CD14-positive monocyte (primary cell): ENCODE measurements at regions not wholly inside any gene's neighbourhood (a gene's known extent, or its start where the extent isn't known, plus 50 kb on each side); places are given as distances from the start of the nearest gene placed in this dataset.

Experiments used
- DNase-seq, 3 donors: peaks; one replicate each; pipeline ENCODE4 v3.0.0-alpha.2; 2011 to 2022
- H2AFZ ChIP-seq: 2 replicates; pipeline ENCODE4 v1.6.0; 2012; ENCODE audit warnings: mild to moderate bottlenecking, low read depth, low read length, inconsistent platforms; ENCODE audit not compliant: insufficient read depth, poor library complexity, severe bottlenecking
- H3K27ac ChIP-seq, 2 donors: 1 replicate in 1 of 2; 2 replicates in 1 of 2; pipeline ENCODE4 v1.5.1; 2012 to 2013; ENCODE audit warnings: low read length in 2 of 2, control low read depth in 1 of 2, inconsistent platforms in 1 of 2, low read depth in 1 of 2, mild to moderate bottlenecking in 1 of 2
- H3K27me3 ChIP-seq, 2 donors: one replicate each; pipeline versions ENCODE4 v1.6.0 to v1.6.1; 2011 to 2013; ENCODE audit warnings: low read length in 2 of 2; ENCODE audit not compliant: control insufficient read depth in 2 of 2, insufficient read depth in 2 of 2
- H3K36me3 ChIP-seq, 2 donors: replicated peaks in 1 of 2; 1 replicate in 1 of 2; 2 replicates in 1 of 2; pipeline versions ENCODE4 v1.5.1 to v1.6.1; 2012 to 2013; ENCODE audit warnings: low read length in 2 of 2, control low read depth in 1 of 2, inconsistent platforms in 1 of 2, mild to moderate bottlenecking in 1 of 2; ENCODE audit not compliant: insufficient read depth in 2 of 2, control insufficient read depth in 1 of 2
- H3K4me1 ChIP-seq, 2 donors: 1 replicate in 1 of 2; 2 replicates in 1 of 2; pipeline versions ENCODE4 v1.5.1 to v1.6.1; 2012 to 2013; ENCODE audit warnings: low read length in 2 of 2, control low read depth in 1 of 2, inconsistent platforms in 1 of 2, mild to moderate bottlenecking in 1 of 2, moderate library complexity in 1 of 2; ENCODE audit not compliant: insufficient read depth in 2 of 2, control insufficient read depth in 1 of 2
- H3K4me2 ChIP-seq: replicated peaks from 2 replicates; pipeline ENCODE3; 2012; ENCODE audit warnings: low read length, moderate library complexity, mild to moderate bottlenecking; ENCODE audit not compliant: poor library complexity, severe bottlenecking; ENCODE audit errors: extremely low read depth
- H3K4me3 ChIP-seq, 3 experiments: fragments of 200-600 bp in 1 of 3; sonication (generic) in 1 of 3; replicated peaks in 1 of 3; 1 replicate in 2 of 3; 2 replicates in 1 of 3; pipeline ENCODE4 v1.5.1; 2011 to 2013; ENCODE audit warnings: low read length in 3 of 3, mild to moderate bottlenecking in 3 of 3, control low read depth in 2 of 3, low read depth in 2 of 3, inconsistent platforms in 1 of 3, moderate library complexity in 1 of 3
- H3K79me2 ChIP-seq: 2 replicates; pipeline ENCODE4 v1.6.0; 2012; ENCODE audit warnings: mild to moderate bottlenecking, control low read depth, inconsistent platforms, low read length, moderate library complexity; ENCODE audit not compliant: insufficient read depth
- H3K9ac ChIP-seq: 2 replicates; pipeline ENCODE4 v1.6.0; 2017; ENCODE audit warnings: low read length, mild to moderate bottlenecking; ENCODE audit not compliant: insufficient read depth, poor library complexity, severe bottlenecking
- H3K9me3 ChIP-seq, 2 donors: replicated peaks in 1 of 2; 1 replicate in 1 of 2; 2 replicates in 1 of 2; pipeline versions ENCODE4 v1.5.1 to v1.6.1; 2012 to 2013; ENCODE audit warnings: low read length in 2 of 2, control low read depth in 1 of 2; ENCODE audit not compliant: control insufficient read depth in 1 of 2, insufficient read depth in 1 of 2
- H4K20me1 ChIP-seq: 2 replicates; pipeline ENCODE4 v1.6.0; 2012; ENCODE audit warnings: mild to moderate bottlenecking, low read length, control low read depth, moderate library complexity; ENCODE audit not compliant: insufficient read depth
- H3K27ac Mint-ChIP-seq, 7 donors: one replicate each; pipeline ENCODE4 v1.8.0; 2020; ENCODE audit warnings: mild to moderate bottlenecking in 7 of 7, mixed read lengths in 7 of 7, moderate library complexity in 6 of 7, inconsistent platforms in 2 of 7
- H3K27me3 Mint-ChIP-seq, 3 donors: one replicate each; pipeline ENCODE4 v1.8.0; 2021 to 2022; ENCODE audit warnings: low read depth in 3 of 3, mild to moderate bottlenecking in 3 of 3, mixed read lengths in 3 of 3, moderate library complexity in 3 of 3, inconsistent platforms in 1 of 3
- H3K36me3 Mint-ChIP-seq, 2 donors: one replicate each; pipeline ENCODE4 v1.8.0; 2020; ENCODE audit warnings: mixed read lengths in 2 of 2, inconsistent platforms in 1 of 2, mild to moderate bottlenecking in 1 of 2
- H3K4me1 Mint-ChIP-seq: one replicate; pipeline ENCODE4 v1.8.0; 2020; ENCODE audit warnings: mild to moderate bottlenecking, mixed read lengths
- H3K4me3 Mint-ChIP-seq, 2 donors: one replicate each; pipeline ENCODE4 v1.8.0; 2020; ENCODE audit warnings: mild to moderate bottlenecking in 2 of 2, mixed read lengths in 2 of 2, moderate library complexity in 1 of 2
- H3K9me3 Mint-ChIP-seq, 7 donors: one replicate each; pipeline ENCODE4 v1.8.0; 2020 to 2022; ENCODE audit warnings: mixed read lengths in 7 of 7, mild to moderate bottlenecking in 6 of 7, moderate library complexity in 6 of 7, inconsistent platforms in 2 of 7
- whole genome bisulfite sequencing: methylation state at CpG from one replicate; pipeline ENCODE4 v1.1.5; 2013; ENCODE audit warnings: missing lambda C conversion rate; ENCODE audit not compliant: insufficient coverage; 5-methylcytosine and 5-hydroxymethylcytosine counted together
- intact Hi-C, 2 donors: fragments of 100-400 bp; cut with micrococcal nuclease; formaldehyde crosslinking; loops; one replicate each; pipeline versions ENCODE4 v1.15.0 to v1.15.1; 2023
- TF ChIP-seq, protein P1 (sequence below): fragments of 200-600 bp; IDR thresholded peaks from one replicate; pipeline ENCODE4 v1.8.0; 2022; ENCODE audit warnings: antibody characterized with exemption, mild to moderate bottlenecking

DNA sequence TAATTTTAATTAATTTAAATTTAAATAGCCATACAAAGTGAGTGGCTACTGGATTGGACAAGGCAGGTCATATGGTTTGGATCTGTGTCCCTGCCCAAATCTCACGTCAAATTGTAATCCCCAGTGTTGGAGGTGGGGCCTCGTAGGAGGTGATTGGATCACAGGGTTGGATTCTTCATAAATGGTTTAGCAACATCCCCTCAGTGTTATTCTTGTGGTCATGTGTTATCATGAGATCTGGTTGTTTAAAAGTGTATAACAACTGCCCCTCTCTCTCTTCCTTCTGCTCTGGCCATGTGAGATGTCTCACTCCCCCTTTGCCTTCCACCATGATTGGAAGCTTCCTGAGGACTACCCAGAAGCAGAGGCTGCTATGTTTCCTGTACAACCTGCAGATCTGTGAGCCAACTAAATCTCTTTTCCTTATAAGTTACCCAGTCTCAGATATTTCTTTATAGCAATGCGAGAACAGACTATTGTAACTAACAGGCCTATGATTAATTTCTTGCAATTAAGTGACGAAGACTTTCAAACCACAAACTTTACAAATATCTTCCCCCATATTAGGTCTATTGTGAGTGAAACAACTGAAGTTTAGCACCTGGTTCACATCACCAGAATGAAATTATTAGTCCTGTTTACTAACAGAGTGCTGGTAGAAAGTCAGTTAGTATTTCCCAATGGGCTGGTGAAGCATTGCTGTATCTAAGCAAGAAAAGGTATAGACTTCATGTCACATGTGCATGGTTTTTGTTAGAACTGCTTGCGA lies 60.0 kb upstream of the TNFAIP3 start:
- no peak overlapping the region for H3K4me2 ChIP-seq
- TF ChIP-seq, protein P1, sequence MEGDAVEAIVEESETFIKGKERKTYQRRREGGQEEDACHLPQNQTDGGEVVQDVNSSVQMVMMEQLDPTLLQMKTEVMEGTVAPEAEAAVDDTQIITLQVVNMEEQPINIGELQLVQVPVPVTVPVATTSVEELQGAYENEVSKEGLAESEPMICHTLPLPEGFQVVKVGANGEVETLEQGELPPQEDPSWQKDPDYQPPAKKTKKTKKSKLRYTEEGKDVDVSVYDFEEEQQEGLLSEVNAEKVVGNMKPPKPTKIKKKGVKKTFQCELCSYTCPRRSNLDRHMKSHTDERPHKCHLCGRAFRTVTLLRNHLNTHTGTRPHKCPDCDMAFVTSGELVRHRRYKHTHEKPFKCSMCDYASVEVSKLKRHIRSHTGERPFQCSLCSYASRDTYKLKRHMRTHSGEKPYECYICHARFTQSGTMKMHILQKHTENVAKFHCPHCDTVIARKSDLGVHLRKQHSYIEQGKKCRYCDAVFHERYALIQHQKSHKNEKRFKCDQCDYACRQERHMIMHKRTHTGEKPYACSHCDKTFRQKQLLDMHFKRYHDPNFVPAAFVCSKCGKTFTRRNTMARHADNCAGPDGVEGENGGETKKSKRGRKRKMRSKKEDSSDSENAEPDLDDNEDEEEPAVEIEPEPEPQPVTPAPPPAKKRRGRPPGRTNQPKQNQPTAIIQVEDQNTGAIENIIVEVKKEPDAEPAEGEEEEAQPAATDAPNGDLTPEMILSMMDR: no peak
- Mint-ChIP-seq H3K36me3 (peaks cover 3% of the 10 kb centered on the region in 2 donors), H3K9me3 (peaks cover 0 to 7% (median 3%) of the 10 kb centered on the region in 7 donors), H3K4me1 (peaks cover 19% of the 10 kb centered on the region), H3K27ac (peak overlapping the region in 2 of 7 donors; percentile 12 to 75), H3K27me3 (peaks cover 0 to 1% (median 0%) of the 10 kb centered on the region in 3 donors), H3K4me3 (no peak overlapping the region)
- DNase-seq: no peak
- no peak overlapping the region for H2AFZ ChIP-seq
- H4K20me1 ChIP-seq: no peaks in the 10 kb centered on the region
- H3K4me1 ChIP-seq: peaks cover 18% of the 10 kb centered on the region in 2 donors
- no peak overlapping the region for H3K4me3 ChIP-seq
- intact Hi-C loops: no loop called here
- no peak overlapping the region for H3K9ac ChIP-seq
- H3K79me2 ChIP-seq: no peaks in the 10 kb centered on the region
- no peaks in the 10 kb centered on the region for H3K27me3 ChIP-seq
- H3K36me3 ChIP-seq: no peaks in the 10 kb centered on the region
- H3K9me3 ChIP-seq: no peaks in the 10 kb centered on the region
- WGBS: 100% methylated on average over 1 of the region's 5 CpGs
- H3K27ac ChIP-seq: no peak overlapping the region

DNA sequence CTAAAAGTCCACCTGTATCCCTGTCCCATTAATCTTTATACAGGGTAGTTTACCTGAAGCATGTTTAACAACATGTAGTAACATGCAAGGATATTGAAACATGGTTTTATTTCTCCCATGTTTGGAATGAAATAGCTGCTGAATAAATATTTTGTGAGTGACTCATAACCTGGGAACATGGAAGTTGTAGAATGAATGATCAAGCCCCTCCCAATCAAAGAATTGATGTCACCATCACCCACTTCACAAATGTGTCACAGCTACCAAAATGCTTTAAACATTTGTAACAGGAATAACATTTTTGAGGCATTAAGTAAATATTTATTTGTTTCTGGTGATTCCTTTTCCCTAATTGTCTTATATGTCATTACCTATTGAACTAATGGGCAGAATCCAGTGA lies 58.9 kb upstream of the TNFAIP3 start:
- no peaks in the 10 kb centered on the region for H3K9me3 ChIP-seq
- H3K27ac ChIP-seq: no peak overlapping the region
- H2AFZ ChIP-seq: no peak overlapping the region
- no peaks in the 10 kb centered on the region for H4K20me1 ChIP-seq
- no peak overlapping the region for H3K4me3 Mint-ChIP-seq
- peak overlapping the region in 1 of 7 donors; percentile 62 for H3K27ac Mint-ChIP-seq
- H3K36me3 Mint-ChIP-seq: peaks cover 3% of the 10 kb centered on the region in 2 donors
- H3K4me1 Mint-ChIP-seq: peaks cover 20% of the 10 kb centered on the region
- peaks cover 0 to 1% (median 0%) of the 10 kb centered on the region in 3 donors for H3K27me3 Mint-ChIP-seq
- H3K4me3 ChIP-seq: no peak overlapping the region
- no peak overlapping the region for H3K9ac ChIP-seq
- H3K4me1 ChIP-seq: peaks cover 22 to 25% of the 10 kb centered on the region in 2 donors
- H3K4me2 ChIP-seq: no peak overlapping the region
- H3K36me3 ChIP-seq: no peaks in the 10 kb centered on the region
- intact Hi-C loops: no loop called here
- no peaks in the 10 kb centered on the region for H3K27me3 ChIP-seq
- no peaks in the 10 kb centered on the region for H3K79me2 ChIP-seq
- TF ChIP-seq, protein P1: no peak
- peaks cover 0 to 6% (median 3%) of the 10 kb centered on the region in 7 donors for H3K9me3 Mint-ChIP-seq
- peak in 1 of 3 donors; percentile 63 for DNase-seq
